Pons (tissue), 1 donor: ENCODE measurements at regions not wholly inside any gene's neighbourhood (a gene's known extent, or its start where the extent isn't known, plus 50 kb on each side); places are given as distances from the start of the nearest gene placed in this dataset.
"Not testable (repeated sequence)": the region's sequence is repeated elsewhere in the genome, so short reads cannot be mapped to it uniquely, and the experiment has no call there.

Experiments used
- DNase-seq: peaks from one replicate; pipeline ENCODE4 v3.0.0-alpha.2; 2016; ENCODE audit warnings: low spot score

- DNase-seq, result no peak
Observed at GRCh38 chr10:8280946-8281345, 226.5 kb downstream of the GATA3 start.

DNA sequence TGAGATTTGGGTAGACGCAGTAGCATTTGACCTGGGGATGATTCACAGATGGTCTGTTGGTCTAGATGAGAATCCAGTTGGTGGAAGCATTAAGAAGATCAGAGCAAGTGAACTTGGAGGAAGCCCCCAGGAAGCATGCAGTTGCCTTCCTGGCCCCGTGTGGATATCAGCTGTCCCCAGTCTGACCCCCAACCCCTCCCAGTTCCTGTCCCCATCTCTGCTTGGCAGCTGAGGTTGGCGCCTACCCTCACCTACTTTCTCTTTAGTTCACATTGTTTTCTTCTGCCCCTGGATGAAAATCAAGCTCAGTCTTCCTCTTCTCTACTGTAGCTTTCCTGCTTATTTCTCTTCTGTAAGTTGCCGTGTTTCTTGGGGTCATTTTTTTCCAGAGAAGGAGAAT is 227.9 kb downstream of the GATA3 start:
- DNase-seq, result no peak

DNA sequence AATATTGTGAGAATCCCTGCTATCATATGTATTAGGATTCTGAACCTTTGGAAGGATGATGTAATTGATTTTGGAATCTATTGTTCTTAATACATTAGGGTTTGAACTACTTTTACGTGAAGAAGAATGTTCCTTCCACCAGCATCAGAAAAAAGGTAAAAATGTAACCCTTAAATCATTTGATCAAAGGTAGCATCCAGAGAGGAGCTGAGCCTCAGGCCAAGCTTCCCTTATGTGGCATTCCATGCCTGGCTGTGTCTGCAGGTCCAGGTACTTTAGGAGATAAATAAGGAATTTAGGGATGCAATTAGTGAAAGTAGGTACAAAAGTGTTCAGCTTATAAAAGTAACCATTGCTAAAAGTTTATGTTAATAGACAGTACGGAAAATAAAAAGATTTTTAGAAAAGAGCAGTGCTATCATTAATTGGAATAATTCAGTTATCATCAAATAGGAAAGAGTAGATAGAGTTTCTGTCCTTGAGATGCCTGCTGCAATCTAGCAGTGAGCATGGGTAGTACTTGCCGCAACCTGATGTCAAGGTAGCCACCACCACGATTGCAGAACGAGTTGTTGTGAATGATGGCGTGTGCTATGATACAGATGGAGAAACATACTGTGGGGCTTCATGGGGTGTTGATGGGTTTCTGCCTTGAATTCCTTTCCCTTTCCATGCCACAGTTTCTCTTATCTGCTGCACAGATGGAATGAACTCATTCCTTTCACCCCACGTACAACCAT is 228.8 kb downstream of the GATA3 start:
- DNase-seq, result no peak

- DNase-seq, result no peak
Observed at GRCh38 chr10:8283986-8284385, 229.5 kb downstream of the GATA3 start.

DNA sequence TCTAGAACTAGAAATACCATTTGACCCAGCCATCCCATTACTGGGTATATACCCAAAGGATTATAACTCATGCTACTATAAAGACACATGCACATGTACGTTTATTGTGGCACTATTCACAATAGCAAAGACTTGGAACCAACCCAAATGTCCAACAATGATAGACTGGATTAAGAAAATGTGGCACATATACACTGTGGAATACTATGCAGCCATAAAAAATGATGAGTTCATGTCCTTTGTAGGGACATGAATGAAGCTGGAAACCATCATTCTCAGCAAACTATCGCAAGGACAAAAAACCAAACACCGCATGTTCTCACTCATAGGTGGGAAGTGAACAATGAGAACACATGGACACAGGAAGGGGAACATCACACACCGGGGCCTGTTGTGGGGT is 231.5 kb downstream of the GATA3 start:
- not testable (repeated sequence) for DNase-seq

- no peak for DNase-seq
Observed at GRCh38 chr10:8288600-8288999, 234.1 kb downstream of the GATA3 start.

DNA sequence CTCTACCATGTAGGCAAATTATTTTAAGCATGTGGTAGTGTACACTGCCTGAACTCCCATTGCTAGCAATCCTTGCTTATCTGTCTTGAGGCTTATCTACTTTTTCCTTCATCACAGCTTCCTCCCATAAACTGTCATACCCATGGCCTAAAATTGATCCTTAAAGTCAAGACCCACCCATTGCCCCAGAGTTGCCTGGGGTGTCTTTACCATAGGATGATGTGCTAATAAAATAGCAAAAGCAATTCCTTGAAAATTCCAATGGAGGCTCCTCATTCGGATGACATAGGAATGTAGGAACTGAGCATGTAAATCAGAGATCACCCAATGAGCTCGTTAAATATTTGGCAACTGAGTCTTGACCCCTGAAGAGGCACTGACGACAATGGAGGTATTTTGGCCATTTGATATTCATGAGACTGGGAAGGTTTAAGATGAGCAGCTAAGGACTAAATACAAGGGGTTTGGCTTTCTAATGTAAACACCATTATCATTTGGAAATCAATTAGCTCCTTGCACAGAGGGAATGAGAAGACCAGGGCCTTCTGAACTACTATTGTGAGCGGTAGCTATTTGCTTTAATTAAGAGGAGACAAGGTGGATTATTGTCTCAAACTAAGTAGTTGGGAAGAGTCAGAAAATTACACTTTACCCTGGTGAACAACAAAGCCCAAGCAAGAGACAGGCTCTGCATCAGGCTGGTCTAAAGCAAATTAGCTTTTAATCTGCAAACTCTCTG is 234.9 kb downstream of the GATA3 start:
- no peak for DNase-seq

DNA sequence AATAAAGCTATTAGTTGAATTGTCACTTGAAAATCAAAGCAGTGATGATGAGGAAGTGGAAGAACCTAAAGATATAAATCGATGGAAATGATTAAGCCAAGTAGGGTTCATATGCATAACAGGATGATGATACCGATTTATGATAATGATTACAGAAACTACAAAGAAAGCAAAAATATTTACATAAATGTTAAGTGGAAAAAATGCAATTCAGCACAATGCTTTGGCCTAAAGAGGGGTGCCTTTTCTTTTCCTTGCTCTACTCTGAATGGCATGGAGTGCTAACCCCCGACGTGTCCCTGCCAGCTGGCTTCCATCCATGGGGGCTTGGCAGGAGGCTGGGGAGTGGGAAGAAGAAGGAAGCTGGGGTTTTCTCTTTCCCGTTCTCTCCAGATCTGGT is 240.3 kb downstream of the GATA3 start:
- DNase-seq, result no peak

GRCh38 chr10:8295311-8295710 is 240.8 kb downstream of the GATA3 start:
- DNase-seq, result no peak

- DNase-seq, result no peak
Observed at GRCh38 chr10:8296090-8296733, 241.7 kb downstream of the GATA3 start.

- no peak for DNase-seq
Observed at GRCh38 chr10:8296734-8297101, 242.2 kb downstream of the GATA3 start.

DNA sequence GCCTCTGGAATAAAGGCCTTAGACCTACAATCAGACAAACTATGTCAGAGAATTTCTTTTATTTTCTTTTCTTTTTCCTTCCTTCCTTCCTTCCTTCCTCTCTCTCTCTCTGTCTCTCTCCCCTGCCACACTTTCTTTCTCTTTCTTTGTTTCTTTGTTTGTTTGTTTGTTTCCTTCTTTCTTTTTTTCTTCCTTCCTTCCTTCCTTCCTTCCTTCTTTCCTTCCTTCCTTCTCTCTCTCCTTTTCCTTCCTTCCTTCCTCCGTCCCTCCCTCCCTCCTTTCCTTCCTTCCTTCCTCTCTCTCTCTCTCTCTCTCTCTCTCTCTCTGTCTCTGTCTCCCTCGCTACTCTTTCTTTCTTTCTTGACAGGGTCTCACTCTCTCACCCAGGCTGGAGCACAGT is 242.6 kb downstream of the GATA3 start:
- no peak for DNase-seq

DNA sequence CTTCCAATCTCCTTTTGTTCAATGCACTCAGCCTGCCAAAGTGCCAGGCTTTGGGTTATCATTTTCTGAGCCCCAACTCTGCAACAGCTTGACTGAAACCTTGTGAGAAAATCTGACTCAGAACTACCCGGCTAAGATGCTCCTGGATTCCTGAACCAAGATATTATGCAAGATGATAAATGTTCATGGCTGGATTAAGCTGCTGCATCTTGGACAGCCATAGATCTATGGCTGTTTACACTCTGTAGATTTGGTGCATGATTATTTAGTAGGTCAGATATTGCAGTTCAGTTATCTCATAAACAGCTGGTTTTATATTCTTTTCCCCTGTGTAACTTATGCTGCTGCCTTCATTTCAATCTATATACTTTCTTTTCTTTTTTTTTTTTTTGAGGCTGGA is 243.5 kb downstream of the GATA3 start:
- DNase-seq, result no peak

DNA sequence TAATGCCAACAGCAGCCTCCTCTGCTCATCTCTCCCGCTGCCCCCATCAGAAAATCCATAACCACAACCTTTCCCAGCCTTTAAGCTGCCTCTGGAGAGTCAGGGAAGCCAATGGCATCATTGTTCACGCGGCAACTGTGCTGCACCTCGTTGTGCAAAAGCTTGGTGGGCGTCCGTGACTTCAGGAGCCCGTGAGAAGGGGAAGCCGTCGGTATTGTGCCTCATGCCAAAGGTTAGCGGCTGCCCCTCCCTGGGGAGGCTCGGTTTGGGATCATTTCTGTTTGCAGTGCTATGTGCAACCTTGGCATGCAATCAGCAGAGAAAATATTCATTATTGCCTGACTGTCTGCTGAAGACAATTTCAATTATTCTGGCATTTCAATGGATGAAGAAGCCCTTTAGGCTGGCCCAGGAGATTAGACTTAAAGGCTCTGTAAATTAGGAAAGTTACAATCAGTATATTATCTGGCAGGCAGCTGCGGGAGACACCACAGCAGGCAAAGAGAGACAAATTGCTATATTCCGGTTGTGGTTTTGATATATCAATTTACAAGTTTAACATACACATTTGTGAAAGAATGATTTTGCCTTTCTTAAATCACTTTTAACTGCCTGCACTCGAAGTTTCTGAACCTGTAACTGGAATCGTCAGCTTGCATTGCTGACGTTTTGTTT is 244.5 kb downstream of the GATA3 start:
- no peak for DNase-seq

- DNase-seq, result no peak
Observed at GRCh38 chr10:8300925-8301324, 246.4 kb downstream of the GATA3 start.

GRCh38 chr10:8301333-8301732 is 246.8 kb downstream of the GATA3 start:
- no peak for DNase-seq

DNA sequence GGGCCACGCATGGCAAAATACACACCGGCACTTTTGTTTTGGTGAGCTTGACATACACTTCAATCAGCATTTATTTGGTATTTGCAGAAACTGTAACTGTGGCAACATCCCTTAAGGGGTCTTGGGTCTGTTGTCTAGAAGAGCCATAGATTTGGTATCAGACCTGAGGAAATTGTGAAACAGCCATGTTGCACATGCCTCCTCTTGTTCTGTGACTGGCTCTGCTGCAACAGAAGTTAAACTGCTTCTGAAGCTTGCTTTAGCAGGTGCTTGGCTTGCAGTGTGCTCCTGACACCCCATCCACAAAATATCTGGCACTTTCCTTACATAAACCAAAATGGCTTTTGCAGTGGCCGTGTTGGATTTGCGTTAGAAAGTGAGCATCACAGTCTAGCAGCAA is 247.3 kb downstream of the GATA3 start:
- DNase-seq, result no peak

DNA sequence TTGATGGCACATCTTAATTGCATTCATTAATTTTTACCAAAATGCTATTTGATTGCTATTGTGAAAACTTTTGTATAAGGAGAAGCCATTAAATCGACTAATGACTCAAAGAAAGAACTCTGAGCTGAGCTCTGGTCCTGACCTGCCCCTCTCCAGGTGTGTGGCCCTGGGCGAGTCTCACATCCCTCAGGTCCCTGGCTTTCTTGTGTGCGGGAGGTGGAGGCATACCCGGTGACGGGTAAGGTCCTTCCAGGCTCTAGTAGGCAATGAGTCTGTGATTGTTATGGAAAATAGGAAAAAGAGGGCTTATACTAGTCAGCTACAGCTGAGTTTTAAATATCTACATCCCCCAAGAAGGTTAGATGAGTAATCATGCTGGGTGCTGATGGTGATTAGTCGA is 248.1 kb downstream of the GATA3 start:
- DNase-seq, result no peak

GRCh38 chr10:8304861-8305260 is 250.4 kb downstream of the GATA3 start:
- no peak for DNase-seq

DNA sequence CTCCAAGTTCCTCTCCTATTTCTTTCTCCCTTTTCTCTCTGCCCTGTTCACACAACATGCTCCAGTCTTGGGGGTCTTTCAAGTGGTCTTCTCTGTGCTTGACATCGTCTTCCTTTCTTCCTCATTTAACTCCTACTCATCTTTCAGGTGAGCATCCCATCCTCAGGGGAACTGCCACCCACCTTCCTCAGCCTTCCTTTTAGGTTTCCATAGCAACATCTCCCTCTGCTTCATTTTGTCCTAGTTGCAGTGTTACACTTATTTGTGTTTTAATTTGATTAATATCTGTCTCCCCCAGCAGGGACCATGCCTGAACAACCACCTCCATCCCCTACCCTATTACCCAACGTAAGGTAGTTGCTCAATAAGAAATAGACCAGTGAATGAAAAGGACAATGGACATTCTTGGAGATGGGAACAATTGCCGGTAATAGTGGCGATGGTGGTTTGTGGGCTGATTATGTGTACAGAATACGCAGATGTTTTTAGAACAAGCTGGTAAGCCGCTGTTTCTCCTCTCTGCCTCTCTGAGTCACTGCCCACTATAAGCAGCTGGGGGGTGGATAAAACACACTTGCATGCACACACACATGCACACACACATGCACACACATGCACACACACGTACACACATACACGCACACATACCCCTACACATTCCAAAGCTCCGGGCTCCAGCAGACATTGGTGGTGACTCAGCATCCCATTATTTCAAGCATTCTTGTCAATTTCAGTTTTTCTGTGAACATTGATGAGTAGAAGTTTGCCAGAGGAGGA is 251.6 kb downstream of the GATA3 start:
- DNase-seq, result no peak

GRCh38 chr10:8306685-8307364 is 252.3 kb downstream of the GATA3 start:
- DNase-seq, result no peak
